HEK293 (cell line): ENCODE measurements at regions not wholly inside any gene's neighbourhood (a gene's known extent, or its start where the extent isn't known, plus 50 kb on each side); places are given as distances from the start of the nearest gene placed in this dataset.

ENCODE experiments used
- CTCF ChIA-PET: fragments of 350-600 bp; formaldehyde crosslinking; extraction: SDS; loops from one replicate; lab custom pipeline; 2021; ENCODE audit warnings: antibody characterized with exemption; lab: Yijun Ruan, JAX
- POLR2A ChIA-PET: fragments of 300-600 bp; formaldehyde crosslinking; extraction: SDS; loops from one replicate; lab custom pipeline; 2020; ENCODE audit warnings: antibody characterized with exemption, inconsistent platforms; lab: Yijun Ruan, JAX
- H3K27ac ChIP-seq: fragments of 200-500 bp; sonication (Bioruptor generic); 2 replicates; pipeline ENCODE4 v1.5.1; 2014; ENCODE audit warnings: low read depth, low read length, control low read depth, inconsistent platforms; ENCODE audit errors: extremely low read depth
- H3K36me3 ChIP-seq, 2 experiments: fragments of 200-500 bp in 1 of 2; sonication (Bioruptor generic) in 1 of 2; 1 replicate in 1 of 2; 2 replicates in 1 of 2; pipeline ENCODE4 v1.5.1; 2014 to 2017; ENCODE audit warnings: inconsistent platforms in 2 of 2, low read length in 2 of 2; ENCODE audit not compliant: control insufficient read depth in 2 of 2, insufficient read depth in 1 of 2
- H3K4me1 ChIP-seq: fragments of 200-500 bp; sonication (Bioruptor generic); 2 replicates; pipeline ENCODE4 v1.5.1; 2014; ENCODE audit warnings: mild to moderate bottlenecking, low read length, inconsistent platforms; ENCODE audit not compliant: control insufficient read depth, insufficient read depth
- H3K4me3 ChIP-seq: 2 replicates; pipeline ENCODE4 v1.5.1; 2011; ENCODE audit warnings: low read depth, mild to moderate bottlenecking, control low read depth, low read length, moderate library complexity
- H3K9me3 ChIP-seq: fragments of 200-500 bp; sonication (Bioruptor generic); 2 replicates; pipeline ENCODE4 v1.5.1; 2014; ENCODE audit warnings: low read depth, low read length, inconsistent platforms; ENCODE audit not compliant: control insufficient read depth, insufficient read depth
- ELK4 ChIP-seq: IDR thresholded peaks from 2 replicates; pipeline ENCODE4 v1.6.1; 2011; ENCODE audit warnings: mild to moderate bottlenecking, low read depth, low read length, borderline replicate concordance
- GLI2 ChIP-seq: fragments of 450-650 bp; formaldehyde crosslinking; IDR thresholded peaks from 2 replicates; pipeline ENCODE4; 2017; ENCODE audit warnings: missing biosample characterization, missing genetic modification characterization, low read depth, borderline replicate concordance
- HOXC10 ChIP-seq: sonication (generic); formaldehyde crosslinking; IDR thresholded peaks from 2 replicates; pipeline ENCODE4 v1.8.1; 2023; ENCODE audit warnings: mild to moderate bottlenecking, missing genetic modification reagents
- MEIS1 ChIP-seq: sonication (generic); formaldehyde crosslinking; IDR thresholded peaks from 2 replicates; pipeline ENCODE4 v1.8.1; 2022; ENCODE audit warnings: missing genetic modification reagents, mild to moderate bottlenecking, borderline replicate concordance
- OVOL3 ChIP-seq: fragments of 450-650 bp; formaldehyde crosslinking; IDR thresholded peaks from 2 replicates; pipeline ENCODE4 v1.5.1; 2016; ENCODE audit warnings: missing biosample characterization, missing genetic modification characterization
- RBAK ChIP-seq: fragments of 450-650 bp; formaldehyde crosslinking; IDR thresholded peaks from 2 replicates; pipeline ENCODE4 v1.5.1; 2016; ENCODE audit warnings: missing biosample characterization, missing genetic modification characterization
- TRIM28 ChIP-seq: IDR thresholded peaks from 2 replicates; pipeline ENCODE4 v1.6.1; 2011; ENCODE audit warnings: low read length, control low read depth, borderline replicate concordance
- TSHZ1 ChIP-seq: fragments of 450-650 bp; formaldehyde crosslinking; IDR thresholded peaks from 2 replicates; pipeline ENCODE4 v1.5.1; 2016; ENCODE audit warnings: missing biosample characterization, missing genetic modification characterization, borderline replicate concordance
- YY2 ChIP-seq: fragments of 450-650 bp; formaldehyde crosslinking; IDR thresholded peaks from 2 replicates; pipeline ENCODE4 v1.5.1; 2016; ENCODE audit warnings: missing biosample characterization, missing genetic modification characterization
- ZBTB17 ChIP-seq: fragments of 450-650 bp; formaldehyde crosslinking; IDR thresholded peaks from 2 replicates; pipeline ENCODE4 v1.5.1; 2016; ENCODE audit warnings: missing biosample characterization, missing genetic modification characterization
- ZNF140 ChIP-seq: fragments of 450-650 bp; formaldehyde crosslinking; IDR thresholded peaks from 2 replicates; pipeline ENCODE4 v1.5.1; 2016; ENCODE audit warnings: missing biosample characterization, missing genetic modification characterization
- ZNF148 ChIP-seq: fragments of 450-650 bp; formaldehyde crosslinking; IDR thresholded peaks from 2 replicates; pipeline ENCODE4 v1.5.0; 2017; ENCODE audit warnings: missing biosample characterization, missing genetic modification characterization, borderline replicate concordance
- ZNF354C ChIP-seq: fragments of 450-650 bp; formaldehyde crosslinking; IDR thresholded peaks from 2 replicates; pipeline ENCODE4 v1.5.1; 2016; ENCODE audit warnings: missing biosample characterization, missing genetic modification characterization, low read depth, borderline replicate concordance
- ZNF37A ChIP-seq: fragments of 450-650 bp; IDR thresholded peaks from 2 replicates; pipeline ENCODE4 v1.5.1; 2018; ENCODE audit warnings: missing biosample characterization, missing genetic modification characterization
- ZNF433 ChIP-seq: fragments of 450-650 bp; formaldehyde crosslinking; IDR thresholded peaks from 2 replicates; pipeline ENCODE4 v1.5.1; 2016; ENCODE audit warnings: missing biosample characterization, missing genetic modification characterization, low read depth
- ZNF624 ChIP-seq: fragments of 450-650 bp; formaldehyde crosslinking; IDR thresholded peaks from 2 replicates; pipeline ENCODE4 v1.5.1; 2017; ENCODE audit warnings: missing biosample characterization, missing genetic modification characterization
- ZNF704 ChIP-seq: fragments of 450-650 bp; formaldehyde crosslinking; IDR thresholded peaks from 2 replicates; pipeline ENCODE4 v1.5.1; 2016; ENCODE audit warnings: missing biosample characterization, missing genetic modification characterization
- ZNF707 ChIP-seq: fragments of 450-650 bp; formaldehyde crosslinking; IDR thresholded peaks from 2 replicates; pipeline ENCODE4 v1.5.1; 2016; ENCODE audit warnings: missing biosample characterization, missing genetic modification characterization
- ZNF747 ChIP-seq: fragments of 450-650 bp; formaldehyde crosslinking; IDR thresholded peaks from 2 replicates; pipeline ENCODE4 v1.5.1; 2016; ENCODE audit warnings: missing biosample characterization, missing genetic modification characterization
- ZNF843 ChIP-seq: fragments of 450-650 bp; formaldehyde crosslinking; IDR thresholded peaks from 2 replicates; pipeline ENCODE4 v1.5.1; 2016; ENCODE audit warnings: missing biosample characterization, missing genetic modification characterization

GRCh38 chr17:63378411-63379375, 67.4 kb downstream of the CYB561 start:
- H3K9me3 ChIP-seq = no peaks in the 10 kb centered on the region
- no peaks in the 10 kb centered on the region for H3K4me1 ChIP-seq
- no peak overlapping the region for H3K4me3 ChIP-seq
- H3K27ac ChIP-seq = no peak overlapping the region
- TF ChIP-seq ZNF747 (tag by site-specific recombination) = no peak
- TF ChIP-seq GLI2 = no peak
- no peak for TF ChIP-seq ZNF704 (tag by site-specific recombination)
- TF ChIP-seq ZNF707 (tag by site-specific recombination) = no peak
- TF ChIP-seq ZBTB17 (tag by site-specific recombination) = no peak
- TF ChIP-seq TRIM28 = no peak
- no peak for TF ChIP-seq ZNF140
- TF ChIP-seq ZNF148 = no peak
- no peak for TF ChIP-seq ZNF37A (tag by site-specific recombination)
- no peak for TF ChIP-seq RBAK
- no peak for TF ChIP-seq MEIS1 (CRISPR knock-in tag)
- TF ChIP-seq ZNF433 = no peak
- no peak for TF ChIP-seq ELK4
- TF ChIP-seq OVOL3 (tag by site-specific recombination) = no peak
- no peak for TF ChIP-seq ZNF843 (tag by site-specific recombination)
- no peak for TF ChIP-seq TSHZ1
- no peak for TF ChIP-seq HOXC10 (CRISPR knock-in tag)
- TF ChIP-seq YY2 (tag by site-specific recombination) = no peak
- TF ChIP-seq ZNF354C (tag by site-specific recombination) = no peak
- no peak for TF ChIP-seq ZNF624
- peaks cover 0 to 4% of the 10 kb centered on the region in 2 experiments; a peak in 1 of 3 replicates for H3K36me3 ChIP-seq
- CTCF ChIA-PET = no interaction called here
- POLR2A ChIA-PET = no interaction called here
